Liver (tissue), 3 donors: ENCODE measurements at regions not wholly inside any gene's neighbourhood (a gene's known extent, or its start where the extent isn't known, plus 50 kb on each side); places are given as distances from the start of the nearest gene placed in this dataset.

Source experiments
- NR2F2 ChIP-seq: IDR thresholded peaks from 2 replicates; pipeline ENCODE4 v1.6.1; 2016; ENCODE audit warnings: antibody characterized with exemption
- TF ChIP-seq, protein P1 (sequence below): fragments of 150-350 bp; IDR thresholded peaks from 2 replicates; pipeline ENCODE4 v1.5.1; 2017; ENCODE audit warnings: improper control_type of control experiment, low read depth, low read length; ENCODE audit not compliant: missing input control
- donor health status: healthy.
- donor health status: healthy.

DNA sequence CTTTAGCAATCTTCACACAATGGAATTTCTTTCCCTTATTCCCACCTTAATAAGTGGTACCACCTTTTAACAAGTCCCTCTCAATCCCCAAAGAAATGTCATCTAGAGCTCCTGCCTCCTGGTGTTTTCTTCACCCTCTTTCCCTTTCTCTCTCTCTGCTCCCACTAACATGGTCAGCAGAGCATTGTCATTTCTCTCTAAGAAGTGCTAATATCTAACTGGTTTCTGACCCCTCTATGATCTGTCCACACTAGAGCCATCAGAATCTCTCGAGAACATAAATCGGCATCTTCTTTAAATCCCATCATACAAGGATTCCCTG is 161.2 kb upstream of the DTNA start:
- TF ChIP-seq NR2F2: no peak
- TF ChIP-seq, protein P1, sequence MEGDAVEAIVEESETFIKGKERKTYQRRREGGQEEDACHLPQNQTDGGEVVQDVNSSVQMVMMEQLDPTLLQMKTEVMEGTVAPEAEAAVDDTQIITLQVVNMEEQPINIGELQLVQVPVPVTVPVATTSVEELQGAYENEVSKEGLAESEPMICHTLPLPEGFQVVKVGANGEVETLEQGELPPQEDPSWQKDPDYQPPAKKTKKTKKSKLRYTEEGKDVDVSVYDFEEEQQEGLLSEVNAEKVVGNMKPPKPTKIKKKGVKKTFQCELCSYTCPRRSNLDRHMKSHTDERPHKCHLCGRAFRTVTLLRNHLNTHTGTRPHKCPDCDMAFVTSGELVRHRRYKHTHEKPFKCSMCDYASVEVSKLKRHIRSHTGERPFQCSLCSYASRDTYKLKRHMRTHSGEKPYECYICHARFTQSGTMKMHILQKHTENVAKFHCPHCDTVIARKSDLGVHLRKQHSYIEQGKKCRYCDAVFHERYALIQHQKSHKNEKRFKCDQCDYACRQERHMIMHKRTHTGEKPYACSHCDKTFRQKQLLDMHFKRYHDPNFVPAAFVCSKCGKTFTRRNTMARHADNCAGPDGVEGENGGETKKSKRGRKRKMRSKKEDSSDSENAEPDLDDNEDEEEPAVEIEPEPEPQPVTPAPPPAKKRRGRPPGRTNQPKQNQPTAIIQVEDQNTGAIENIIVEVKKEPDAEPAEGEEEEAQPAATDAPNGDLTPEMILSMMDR: no peak
